ENCODE measurements at regions not wholly inside any gene's neighbourhood (a gene's known extent, or its start where the extent isn't known, plus 50 kb on each side); places are given as distances from the start of the nearest gene placed in this dataset.
A peak's percentile ranks its signal among the peaks of the same experiment; 100 is the strongest.

- Histone ChIP-seq H3K4me1 (no peaks in the 10 kb centered on the region), H3K27me3 (no peaks in the 10 kb centered on the region), H3K36me3 (no peaks in the 10 kb centered on the region), H3K9me3 (no peaks in the 10 kb centered on the region), H3K27ac (no peak overlapping the region), H3K4me3 (no peak overlapping the region)
- DNase-seq: no peak
- whole genome bisulfite sequencing (ENCODE audit: insufficient coverage, low coverage, low lambda C conversion rate, missing lambda C conversion rate): 30% methylated on average over 7 of the region's 13 CpGs
- TF ChIP-seq POLR2A (IDR thresholded peaks at IDR 0.05) (no peak), CTCF (IDR thresholded peaks at IDR 0.05) (no peak)
- ATAC-seq: peak in 3 of 4 donors; percentile 33 to 70 (median 48)
- intact Hi-C loops (cut with DNase I): no loop called here
Observed at GRCh38 chr20:58583176-58583575, 67.9 kb upstream of the STX16 start.

GRCh38 chr20:58580474-58580835 is 65.3 kb upstream of the APCDD1L start:
- no peak for TF ChIP-seq POLR2A (IDR thresholded peaks at IDR 0.05)
- TF ChIP-seq CTCF (IDR thresholded peaks at IDR 0.05): no peak
- WGBS (ENCODE audit: insufficient coverage, low coverage, low lambda C conversion rate, missing lambda C conversion rate): 77% methylated on average over 4 of the region's 7 CpGs
- no peak for DNase-seq
- Histone ChIP-seq H3K9me3 (no peaks in the 10 kb centered on the region), H3K4me3 (no peak overlapping the region), H3K4me1 (no peaks in the 10 kb centered on the region), H3K36me3 (no peaks in the 10 kb centered on the region), H3K27ac (no peak overlapping the region), H3K27me3 (no peaks in the 10 kb centered on the region)
- intact Hi-C loops (cut with DNase I): no loop called here
- no peak for ATAC-seq

- TF ChIP-seq POLR2A (IDR thresholded peaks at IDR 0.05) (no peak), CTCF (IDR thresholded peaks at IDR 0.05) (no peak)
- no peaks in the 10 kb centered on the region for H3K27me3 ChIP-seq
- no peak overlapping the region for H3K27ac ChIP-seq
- DNase-seq (no peak), ATAC-seq (no peak)
- 65% methylated on average over 12 of the region's 23 CpGs for WGBS (ENCODE audit: insufficient coverage, low coverage, low lambda C conversion rate, missing lambda C conversion rate)
- H3K4me3 ChIP-seq: no peak overlapping the region
- no peaks in the 10 kb centered on the region for H3K4me1 ChIP-seq
- no peaks in the 10 kb centered on the region for H3K9me3 ChIP-seq
- intact Hi-C loops (cut with DNase I): no loop called here
- no peaks in the 10 kb centered on the region for H3K36me3 ChIP-seq
Observed at GRCh38 chr20:58579819-58580473, 64.7 kb upstream of the APCDD1L start.

- H3K9me3 ChIP-seq: no peaks in the 10 kb centered on the region
- no peaks in the 10 kb centered on the region for H3K4me1 ChIP-seq
- no peak overlapping the region for H3K4me3 ChIP-seq
- TF ChIP-seq POLR2A (IDR thresholded peaks at IDR 0.05) (no peak), CTCF (IDR thresholded peaks at IDR 0.05) (no peak)
- no peak for ATAC-seq
- no peak overlapping the region for H3K27ac ChIP-seq
- H3K27me3 ChIP-seq: no peaks in the 10 kb centered on the region
- intact Hi-C loops (cut with DNase I): no loop called here
- DNase-seq: no peak
- no peaks in the 10 kb centered on the region for H3K36me3 ChIP-seq
- WGBS (ENCODE audit: insufficient coverage, low coverage, low lambda C conversion rate, missing lambda C conversion rate): 71% methylated on average over 13 of the region's 15 CpGs
Observed at GRCh38 chr20:58579069-58579818, 64.0 kb upstream of the APCDD1L start.
